Fibroblast of the aortic adventitia (primary cell): ENCODE measurements at regions not wholly inside any gene's neighbourhood (a gene's known extent, or its start where the extent isn't known, plus 50 kb on each side); places are given as distances from the start of the nearest gene placed in this dataset. TPM values are rescaled to one million over a fixed set of nuclear protein-coding genes. Genes with fewer than 3 reads are reported as not detected.

Experiments used
- DNase-seq: peaks from one replicate; pipeline ENCODE4 v3.0.0-alpha.2; 2010; ENCODE audit warnings: low read depth
- H3K4me3 ChIP-seq: 2 replicates; pipeline ENCODE4 v1.5.1; 2011; ENCODE audit warnings: low read depth, mild to moderate bottlenecking, control low read depth, low read length, moderate library complexity
- small RNA-seq: library from RNA; depleted of rRNA; stranded (forward); fragments of <200 nt; gene quantifications from one replicate; pipeline ENCODE3, GENCODE V24; 2012
- TF ChIP-seq, protein P1 (sequence below): IDR thresholded peaks from 2 replicates; pipeline ENCODE4 v1.5.1; 2011; ENCODE audit warnings: mild to moderate bottlenecking, low read length, control low read depth, inconsistent platforms; ENCODE audit not compliant: insufficient read depth

DNA sequence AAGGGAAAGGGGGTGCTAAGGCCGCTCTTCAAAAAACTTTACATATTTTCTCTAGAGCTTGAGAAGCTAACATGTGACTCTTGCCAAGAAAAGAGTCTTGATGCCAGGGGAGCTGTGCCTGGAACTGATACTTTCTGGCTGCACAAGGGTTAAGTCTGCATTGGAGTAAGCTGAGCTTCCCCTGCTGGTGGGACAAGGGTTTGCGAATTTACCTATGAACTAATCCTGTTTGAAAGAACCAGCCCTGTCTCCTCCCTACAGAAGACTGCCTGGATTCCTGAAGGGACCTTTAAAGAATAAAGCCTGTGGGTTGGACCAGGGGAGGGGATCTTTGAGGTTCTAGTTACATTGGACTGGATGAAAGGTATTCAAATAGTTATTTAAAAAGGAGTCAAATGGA is 58.3 kb upstream of the EPHA3 start:
- TF ChIP-seq, protein P1, sequence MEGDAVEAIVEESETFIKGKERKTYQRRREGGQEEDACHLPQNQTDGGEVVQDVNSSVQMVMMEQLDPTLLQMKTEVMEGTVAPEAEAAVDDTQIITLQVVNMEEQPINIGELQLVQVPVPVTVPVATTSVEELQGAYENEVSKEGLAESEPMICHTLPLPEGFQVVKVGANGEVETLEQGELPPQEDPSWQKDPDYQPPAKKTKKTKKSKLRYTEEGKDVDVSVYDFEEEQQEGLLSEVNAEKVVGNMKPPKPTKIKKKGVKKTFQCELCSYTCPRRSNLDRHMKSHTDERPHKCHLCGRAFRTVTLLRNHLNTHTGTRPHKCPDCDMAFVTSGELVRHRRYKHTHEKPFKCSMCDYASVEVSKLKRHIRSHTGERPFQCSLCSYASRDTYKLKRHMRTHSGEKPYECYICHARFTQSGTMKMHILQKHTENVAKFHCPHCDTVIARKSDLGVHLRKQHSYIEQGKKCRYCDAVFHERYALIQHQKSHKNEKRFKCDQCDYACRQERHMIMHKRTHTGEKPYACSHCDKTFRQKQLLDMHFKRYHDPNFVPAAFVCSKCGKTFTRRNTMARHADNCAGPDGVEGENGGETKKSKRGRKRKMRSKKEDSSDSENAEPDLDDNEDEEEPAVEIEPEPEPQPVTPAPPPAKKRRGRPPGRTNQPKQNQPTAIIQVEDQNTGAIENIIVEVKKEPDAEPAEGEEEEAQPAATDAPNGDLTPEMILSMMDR: no peak
- no peak overlapping the region for H3K4me3 ChIP-seq
- no peak for DNase-seq

DNA sequence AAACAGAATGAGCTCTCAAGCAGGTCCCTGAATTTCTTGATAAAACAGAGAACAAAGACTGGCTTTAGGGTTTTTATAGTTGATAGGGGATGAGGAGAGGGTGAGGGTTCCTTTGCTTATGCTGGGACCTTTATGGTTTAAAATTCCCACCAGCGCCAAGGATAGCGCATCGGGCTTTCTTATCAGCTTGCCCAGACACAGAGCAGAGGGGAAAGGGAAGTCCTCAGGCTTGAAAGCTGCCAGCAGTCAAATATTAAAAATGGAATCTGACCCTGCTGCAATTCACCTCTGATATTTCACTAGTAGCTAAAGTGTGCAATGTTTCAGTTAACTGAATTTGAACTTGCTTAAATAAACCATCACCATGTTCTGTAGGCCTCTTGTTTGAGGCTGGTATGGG is 55.0 kb upstream of the EPHA3 start:
- no peak for DNase-seq
- TF ChIP-seq, protein P1: no peak

DNA sequence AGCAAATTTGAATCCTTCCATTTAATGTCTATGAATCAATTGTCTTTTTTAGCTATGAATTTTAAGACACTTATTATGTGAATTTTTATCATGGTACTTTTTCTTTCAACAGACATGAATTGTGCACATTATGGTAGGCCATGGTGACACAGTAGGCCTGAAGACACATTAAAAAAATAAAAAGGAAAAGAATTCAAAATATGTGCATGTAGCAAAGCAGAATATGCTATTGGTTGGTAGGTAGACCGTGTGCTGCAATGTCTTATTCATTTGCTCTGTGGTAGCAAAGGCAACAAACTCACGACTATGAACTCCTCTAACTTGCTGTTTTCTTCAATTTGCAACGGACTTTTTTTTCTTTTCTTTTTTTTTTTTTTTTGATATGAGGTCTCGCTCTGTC is 50.0 kb upstream of the EPHA3 start:
- H3K4me3 ChIP-seq: no peak overlapping the region
- TF ChIP-seq, protein P1: no peak
- DNase-seq: no peak

More for the DNA sequence above, 55.0 kb upstream of the EPHA3 start:
- H3K4me3 ChIP-seq: no peak overlapping the region

Small RNA genes in the stretch of these regions (small RNA-seq; reads per million reads assigned to genes)
- not detected for gene RF00019
